GM12875 (cell line): ENCODE measurements at regions not wholly inside any gene's neighbourhood (a gene's known extent, or its start where the extent isn't known, plus 50 kb on each side); places are given as distances from the start of the nearest gene placed in this dataset.

Experiments
- H3K4me3 ChIP-seq: one replicate; pipeline ENCODE4 v1.5.1; 2011; ENCODE audit warnings: low read depth, low read length, control low read depth
- TF ChIP-seq, protein P1 (sequence below): IDR thresholded peaks from 2 replicates; pipeline ENCODE4 v1.5.1; 2011; ENCODE audit warnings: low read depth, mild to moderate bottlenecking, control low read depth, inconsistent platforms, low read length, moderate library complexity, borderline replicate concordance; ENCODE audit not compliant: insufficient read depth

GRCh38 chr17:77420095-77420803 lies 279.5 kb downstream of the SEC14L1 start:
- TF ChIP-seq, protein P1, sequence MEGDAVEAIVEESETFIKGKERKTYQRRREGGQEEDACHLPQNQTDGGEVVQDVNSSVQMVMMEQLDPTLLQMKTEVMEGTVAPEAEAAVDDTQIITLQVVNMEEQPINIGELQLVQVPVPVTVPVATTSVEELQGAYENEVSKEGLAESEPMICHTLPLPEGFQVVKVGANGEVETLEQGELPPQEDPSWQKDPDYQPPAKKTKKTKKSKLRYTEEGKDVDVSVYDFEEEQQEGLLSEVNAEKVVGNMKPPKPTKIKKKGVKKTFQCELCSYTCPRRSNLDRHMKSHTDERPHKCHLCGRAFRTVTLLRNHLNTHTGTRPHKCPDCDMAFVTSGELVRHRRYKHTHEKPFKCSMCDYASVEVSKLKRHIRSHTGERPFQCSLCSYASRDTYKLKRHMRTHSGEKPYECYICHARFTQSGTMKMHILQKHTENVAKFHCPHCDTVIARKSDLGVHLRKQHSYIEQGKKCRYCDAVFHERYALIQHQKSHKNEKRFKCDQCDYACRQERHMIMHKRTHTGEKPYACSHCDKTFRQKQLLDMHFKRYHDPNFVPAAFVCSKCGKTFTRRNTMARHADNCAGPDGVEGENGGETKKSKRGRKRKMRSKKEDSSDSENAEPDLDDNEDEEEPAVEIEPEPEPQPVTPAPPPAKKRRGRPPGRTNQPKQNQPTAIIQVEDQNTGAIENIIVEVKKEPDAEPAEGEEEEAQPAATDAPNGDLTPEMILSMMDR: no peak
- H3K4me3 ChIP-seq: no peak overlapping the region

DNA sequence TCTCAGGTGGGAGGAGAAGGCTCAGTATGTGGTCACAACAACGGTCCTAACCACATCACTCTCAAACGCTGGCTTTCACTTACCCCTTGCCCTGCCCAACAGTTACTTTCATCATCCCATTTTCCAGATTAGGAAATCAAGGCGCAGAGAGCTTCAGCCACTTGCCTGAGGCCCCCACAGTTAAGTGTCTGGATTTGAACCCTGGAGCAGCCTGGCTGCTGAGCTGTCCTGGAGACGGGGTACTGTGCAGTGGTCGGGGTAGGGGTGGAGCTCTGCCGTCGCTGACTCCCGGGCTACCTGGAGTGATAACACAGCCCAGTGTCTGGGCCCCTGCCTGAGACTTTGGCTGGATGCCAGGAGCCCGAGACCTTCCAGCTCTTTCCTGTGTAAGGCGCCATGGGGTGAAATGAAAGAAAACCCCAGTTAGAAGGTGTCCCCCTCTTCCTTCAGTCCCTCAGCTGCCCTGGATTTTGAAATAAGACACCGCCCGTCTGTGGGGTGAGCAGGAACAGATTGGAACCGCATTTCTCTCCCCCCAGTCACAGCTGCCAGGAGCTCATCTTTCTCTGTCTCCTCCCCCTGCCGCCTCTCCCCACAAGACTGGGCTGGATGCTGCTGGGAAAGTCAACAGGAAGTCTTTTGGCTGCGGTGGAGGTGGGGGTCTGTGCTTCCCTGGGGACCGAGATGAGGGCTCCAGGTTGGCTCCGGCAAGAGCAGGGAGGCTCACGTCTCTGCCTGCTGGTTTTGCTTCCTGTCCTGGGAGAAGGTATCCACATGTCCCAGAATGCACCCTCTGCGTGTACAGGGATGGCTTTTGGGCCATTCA lies 280.2 kb downstream of the SEC14L1 start:
- no peak overlapping the region for H3K4me3 ChIP-seq
- TF ChIP-seq, protein P1: no peak

GRCh38 chr17:77421630-77421972 lies 280.8 kb downstream of the SEC14L1 start:
- TF ChIP-seq, protein P1: no peak
- no peak overlapping the region for H3K4me3 ChIP-seq

- TF ChIP-seq, protein P1: no peak
- no peak overlapping the region for H3K4me3 ChIP-seq
These were observed 281.5 kb downstream of the SEC14L1 start for GRCh38 chr17:77422104-77422747.

- TF ChIP-seq, protein P1: no peak
- H3K4me3 ChIP-seq: no peak overlapping the region
These were observed 282.0 kb downstream of the SEC14L1 start for GRCh38 chr17:77422748-77423113.

- no peak overlapping the region for H3K4me3 ChIP-seq
- TF ChIP-seq, protein P1: no peak
These were observed 283.1 kb downstream of the SEC14L1 start for GRCh38 chr17:77423589-77424451.
